ENCODE measurements at regions not wholly inside any gene's neighbourhood (a gene's known extent, or its start where the extent isn't known, plus 50 kb on each side); places are given as distances from the start of the nearest gene placed in this dataset.

DNA sequence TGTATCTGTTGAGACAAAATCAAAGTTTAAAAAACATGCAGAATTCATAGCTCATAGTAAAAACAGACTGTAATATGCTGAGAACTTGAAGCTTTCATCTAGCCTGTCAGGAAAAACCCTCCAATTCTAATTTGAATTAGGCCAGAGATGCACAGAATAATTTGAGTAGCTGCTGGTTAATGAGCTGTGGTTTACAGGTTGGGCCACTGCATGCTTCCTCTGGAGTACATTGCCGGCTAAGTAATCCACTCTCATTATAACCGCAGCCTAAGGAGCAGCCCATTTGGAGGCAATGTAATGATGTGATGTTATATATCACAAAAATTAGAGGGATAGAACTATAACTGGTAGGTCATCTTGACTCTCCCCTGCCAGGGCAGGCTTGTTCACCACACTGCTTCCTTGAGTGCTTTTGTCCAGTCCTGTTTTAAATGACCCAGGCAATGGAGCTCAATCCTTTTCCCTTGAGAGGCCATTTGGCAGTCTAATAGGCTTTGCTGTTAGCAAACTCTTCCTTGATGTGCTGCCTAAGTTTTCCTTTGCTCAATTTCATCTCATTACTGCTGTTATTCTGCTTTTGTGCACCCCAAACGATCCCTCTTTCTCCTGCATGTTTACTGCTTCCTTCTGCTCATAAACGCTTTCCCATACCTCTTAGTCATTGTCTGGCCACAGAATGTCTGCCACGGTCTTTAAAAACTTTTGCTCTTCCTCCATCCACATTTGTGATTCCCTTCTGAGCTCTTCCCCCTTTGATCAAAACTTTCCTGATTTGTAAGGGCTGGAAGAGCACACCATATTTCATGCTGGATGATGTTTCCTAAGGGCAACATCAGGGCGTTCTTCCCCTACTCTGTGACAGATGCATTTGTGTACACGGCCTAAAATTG lies 230.9 kb downstream of the C4orf33 start:
- no peak overlapping the region for H3K4me3 ChIP-seq (ENCODE audit: low read depth, low read length)
- no peak for TF ChIP-seq CTCF (IDR thresholded peaks at IDR 0.05; ENCODE audit: insufficient read depth, low read length)
- DNase-seq (ENCODE audit: low read depth): no peak

DNA sequence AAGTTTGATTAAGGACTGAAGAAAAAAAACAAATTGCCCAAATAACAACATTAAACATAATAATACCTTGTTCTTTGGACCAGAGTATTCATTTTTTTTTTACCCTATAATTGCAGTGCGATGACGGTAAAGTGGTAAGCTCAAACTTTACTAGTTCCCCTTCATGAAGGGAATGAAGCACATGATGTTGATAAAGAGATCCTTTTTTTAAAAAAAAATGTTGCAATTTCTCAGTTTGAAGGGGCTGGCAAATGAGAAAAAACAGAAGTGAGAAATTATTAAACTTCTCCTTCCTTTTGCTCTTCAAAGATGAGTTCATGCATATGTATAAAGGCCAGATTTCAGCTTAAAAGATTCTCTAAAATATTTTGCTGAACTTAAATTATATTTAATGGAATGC lies 231.7 kb downstream of the C4orf33 start:
- no peak overlapping the region for H3K4me3 ChIP-seq (ENCODE audit: low read depth, low read length)
- no peak for TF ChIP-seq CTCF (IDR thresholded peaks at IDR 0.05; ENCODE audit: insufficient read depth, low read length)
- DNase-seq (ENCODE audit: low read depth): no peak

GRCh38 chr4:129328162-129328561 lies 232.2 kb downstream of the C4orf33 start:
- no peak for TF ChIP-seq CTCF (IDR thresholded peaks at IDR 0.05; ENCODE audit: insufficient read depth, low read length)

GRCh38 chr4:129334136-129334535 lies 238.2 kb downstream of the C4orf33 start:
- H3K4me3 ChIP-seq (ENCODE audit: low read depth, low read length): no peak overlapping the region

More at GRCh38 chr4:129328162-129328561, 232.2 kb downstream of the C4orf33 start:
- no peak for DNase-seq (ENCODE audit: low read depth)
- H3K4me3 ChIP-seq (ENCODE audit: low read depth, low read length): no peak overlapping the region

GRCh38 chr4:129335276-129335675 lies 239.3 kb downstream of the C4orf33 start:
- no peak overlapping the region for H3K4me3 ChIP-seq (ENCODE audit: low read depth, low read length)
- DNase-seq (ENCODE audit: low read depth): no peak
- TF ChIP-seq CTCF (IDR thresholded peaks at IDR 0.05; ENCODE audit: insufficient read depth, low read length): no peak

More at GRCh38 chr4:129334136-129334535, 238.2 kb downstream of the C4orf33 start:
- no peak for DNase-seq (ENCODE audit: low read depth)
- no peak for TF ChIP-seq CTCF (IDR thresholded peaks at IDR 0.05; ENCODE audit: insufficient read depth, low read length)

DNA sequence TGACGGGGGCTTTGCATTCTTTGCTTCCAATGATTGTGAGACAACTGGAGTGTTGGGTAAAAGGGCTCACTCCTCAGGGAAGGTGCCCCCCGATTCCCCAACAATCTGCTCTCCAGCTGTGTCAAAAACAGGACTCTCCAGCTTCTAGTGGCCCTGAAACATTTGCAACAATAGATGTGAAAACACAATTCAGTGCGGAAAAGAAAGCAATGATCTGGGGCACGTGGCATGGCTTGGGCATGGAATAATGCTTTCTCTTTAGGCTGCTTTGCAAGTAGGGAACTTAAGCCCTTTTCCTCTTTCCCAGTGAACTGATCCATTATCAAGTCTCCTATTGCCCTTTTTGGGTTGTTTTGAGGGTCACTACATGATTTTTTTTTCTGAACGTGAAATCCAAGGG lies 239.9 kb downstream of the C4orf33 start:
- DNase-seq (ENCODE audit: low read depth): no peak
- TF ChIP-seq CTCF (IDR thresholded peaks at IDR 0.05; ENCODE audit: insufficient read depth, low read length): no peak
- H3K4me3 ChIP-seq (ENCODE audit: low read depth, low read length): no peak overlapping the region
